ENCODE measurements at regions not wholly inside any gene's neighbourhood (a gene's known extent, or its start where the extent isn't known, plus 50 kb on each side); places are given as distances from the start of the nearest gene placed in this dataset.
A peak's percentile ranks its signal among the peaks of the same experiment; 100 is the strongest.

DNA sequence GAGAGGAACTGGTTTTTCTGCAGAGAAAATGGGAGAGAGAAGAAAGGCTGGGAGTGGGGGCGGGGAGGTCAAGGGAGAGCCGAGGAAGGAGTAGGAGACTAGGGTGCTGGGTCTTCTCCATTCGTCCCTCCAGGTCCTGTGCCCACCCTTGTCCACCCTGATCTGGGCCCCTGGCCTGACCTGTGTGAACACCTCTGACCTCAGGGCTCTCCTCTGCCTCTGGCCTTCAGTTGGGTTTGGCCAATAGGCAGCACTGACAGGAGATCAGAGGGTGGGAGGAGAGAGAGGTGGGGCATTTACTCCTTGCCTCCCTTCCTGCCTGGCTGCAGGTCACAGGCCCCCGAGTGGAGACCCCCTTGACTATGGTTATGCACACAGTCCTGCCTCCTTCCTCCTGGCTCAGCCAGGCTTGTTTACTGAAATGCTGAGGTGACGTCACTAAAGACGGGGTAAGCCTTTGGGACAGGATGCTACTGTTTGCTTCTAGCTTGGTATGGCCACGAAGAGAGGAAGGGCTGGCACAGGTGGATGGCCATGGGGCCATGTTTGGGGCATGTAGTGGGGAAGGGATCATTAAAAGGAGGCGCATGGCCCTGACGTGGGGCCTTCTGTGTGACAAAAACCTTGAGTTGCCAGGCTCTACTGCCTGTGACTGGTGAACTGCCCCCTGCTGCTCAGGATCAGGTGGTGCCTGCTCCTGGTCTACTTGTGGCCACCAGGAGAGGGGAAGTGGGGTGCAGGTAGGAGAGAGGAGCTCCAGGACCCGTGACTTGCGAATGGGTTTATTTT is 248.7 kb upstream of the CSF3R start:
- TF ChIP-seq, protein P1, sequence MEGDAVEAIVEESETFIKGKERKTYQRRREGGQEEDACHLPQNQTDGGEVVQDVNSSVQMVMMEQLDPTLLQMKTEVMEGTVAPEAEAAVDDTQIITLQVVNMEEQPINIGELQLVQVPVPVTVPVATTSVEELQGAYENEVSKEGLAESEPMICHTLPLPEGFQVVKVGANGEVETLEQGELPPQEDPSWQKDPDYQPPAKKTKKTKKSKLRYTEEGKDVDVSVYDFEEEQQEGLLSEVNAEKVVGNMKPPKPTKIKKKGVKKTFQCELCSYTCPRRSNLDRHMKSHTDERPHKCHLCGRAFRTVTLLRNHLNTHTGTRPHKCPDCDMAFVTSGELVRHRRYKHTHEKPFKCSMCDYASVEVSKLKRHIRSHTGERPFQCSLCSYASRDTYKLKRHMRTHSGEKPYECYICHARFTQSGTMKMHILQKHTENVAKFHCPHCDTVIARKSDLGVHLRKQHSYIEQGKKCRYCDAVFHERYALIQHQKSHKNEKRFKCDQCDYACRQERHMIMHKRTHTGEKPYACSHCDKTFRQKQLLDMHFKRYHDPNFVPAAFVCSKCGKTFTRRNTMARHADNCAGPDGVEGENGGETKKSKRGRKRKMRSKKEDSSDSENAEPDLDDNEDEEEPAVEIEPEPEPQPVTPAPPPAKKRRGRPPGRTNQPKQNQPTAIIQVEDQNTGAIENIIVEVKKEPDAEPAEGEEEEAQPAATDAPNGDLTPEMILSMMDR (IDR thresholded peaks at IDR 0.05; ENCODE audit: low read length), result peak; percentile 14; the same call in 1 of the 2 replicates
- no peak for TF ChIP-seq EZH2 (optimal IDR thresholded peaks at IDR 0.05; ENCODE audit: low read depth, low read length)
